OCI-LY1 (cell line): ENCODE measurements at regions not wholly inside any gene's neighbourhood (a gene's known extent, or its start where the extent isn't known, plus 50 kb on each side); places are given as distances from the start of the nearest gene placed in this dataset.

Experiments
- H2AFZ ChIP-seq: fragments of 200-600 bp; sonication (generic), shearing (Covaris generic); 2 replicates; pipeline ENCODE4 v1.6.0; 2014; ENCODE audit warnings: antibody characterized with exemption, mild to moderate bottlenecking, low read length
- H3F3A ChIP-seq: fragments of 200-600 bp; sonication (generic), shearing (Covaris generic); 2 replicates; pipeline ENCODE4 v1.6.0; 2014; ENCODE audit warnings: mild to moderate bottlenecking, antibody characterized with exemption, low read length, moderate library complexity; ENCODE audit not compliant: insufficient read depth
- H3K27ac ChIP-seq: fragments of 200-600 bp; sonication (generic); 2 replicates; pipeline ENCODE4 v1.5.1; 2014; ENCODE audit warnings: low read length, mixed run types, mild to moderate bottlenecking, low read depth; ENCODE audit not compliant: poor library complexity, severe bottlenecking
- H3K27me3 ChIP-seq: fragments of 200-600 bp; sonication (generic); 2 replicates; pipeline ENCODE4 v1.6.0; 2014; ENCODE audit warnings: antibody characterized with exemption, mild to moderate bottlenecking, low read length, moderate library complexity; ENCODE audit not compliant: insufficient read depth
- H3K36me3 ChIP-seq: fragments of 200-600 bp; sonication (generic); 2 replicates; pipeline ENCODE4 v1.6.1; 2014; ENCODE audit warnings: mild to moderate bottlenecking, antibody characterized with exemption, low read length, moderate library complexity, mixed read lengths; ENCODE audit not compliant: insufficient read depth
- H3K4me1 ChIP-seq: fragments of 200-600 bp; sonication (generic); 2 replicates; pipeline ENCODE4 v1.5.1; 2014; ENCODE audit warnings: mild to moderate bottlenecking, low read length, moderate library complexity; ENCODE audit not compliant: insufficient read depth, severe bottlenecking
- H3K4me2 ChIP-seq: fragments of 200-600 bp; sonication (generic), shearing (Covaris generic); 2 replicates; pipeline ENCODE4 v1.6.1; 2014; ENCODE audit warnings: low read length
- H3K4me3 ChIP-seq: fragments of 200-600 bp; sonication (generic); 2 replicates; pipeline ENCODE4 v1.5.1; 2014; ENCODE audit warnings: low read length, low read depth, mild to moderate bottlenecking, mixed read lengths; ENCODE audit not compliant: poor library complexity, severe bottlenecking
- H3K79me2 ChIP-seq: fragments of 200-600 bp; shearing (Covaris generic); 2 replicates; pipeline ENCODE4 v1.6.1; 2016; ENCODE audit warnings: mixed run types, low read length, mixed read lengths; ENCODE audit not compliant: insufficient read depth
- H3K9ac ChIP-seq: fragments of 200-600 bp; sonication (generic), shearing (Covaris generic); 2 replicates; pipeline ENCODE4 v1.6.1; 2014; ENCODE audit warnings: mild to moderate bottlenecking, low read length, mixed read lengths
- H3K9me2 ChIP-seq: fragments of 200-600 bp; sonication (generic), shearing (Covaris generic); 2 replicates; pipeline ENCODE4 v1.6.1; 2014; ENCODE audit warnings: low read depth, mild to moderate bottlenecking, low read length, mixed read lengths
- H3K9me3 ChIP-seq: fragments of 200-600 bp; shearing (Covaris generic); 2 replicates; pipeline ENCODE4 v1.6.1; 2014; ENCODE audit warnings: low read length, mixed read lengths
- H4K20me1 ChIP-seq: fragments of 200-600 bp; sonication (generic), shearing (Covaris generic); 2 replicates; pipeline ENCODE4 v1.6.0; 2016; ENCODE audit warnings: mild to moderate bottlenecking, low read length; ENCODE audit not compliant: insufficient read depth
- CTCF ChIP-seq: fragments of 200-600 bp; sonication (generic), shearing (Covaris generic); IDR thresholded peaks from 2 replicates; pipeline ENCODE4 v1.5.1; 2017; ENCODE audit warnings: mild to moderate bottlenecking, antibody characterized with exemption, low read length, moderate library complexity, mixed read lengths
- EZH2 ChIP-seq: fragments of 200-600 bp; sonication (generic), shearing (Covaris generic); IDR thresholded peaks from 2 replicates; pipeline ENCODE4 v1.8.0; 2017; ENCODE audit warnings: borderline replicate concordance, mixed run types, mild to moderate bottlenecking, antibody characterized with exemption, low read length, moderate library complexity, mixed read lengths

GRCh38 chr5:155885199-155885598, 441.8 kb upstream of the SGCD start:
- Histone ChIP-seq H3K36me3 (no peaks in the 10 kb centered on the region), H3K79me2 (no peaks in the 10 kb centered on the region), H3K9ac (no peak overlapping the region), H3K9me2 (no peaks in the 10 kb centered on the region), H3K4me3 (no peak overlapping the region), H3K27ac (no peak overlapping the region), H4K20me1 (no peaks in the 10 kb centered on the region), H3F3A (no peaks in the 10 kb centered on the region), H2AFZ (no peak overlapping the region), H3K27me3 (no peaks in the 10 kb centered on the region), H3K4me1 (no peaks in the 10 kb centered on the region), H3K9me3 (no peaks in the 10 kb centered on the region), H3K4me2 (no peak overlapping the region)
- TF ChIP-seq EZH2, result no peak
- no peak for TF ChIP-seq CTCF

- Histone ChIP-seq H3K36me3 (no peaks in the 10 kb centered on the region), H3K9me2 (no peaks in the 10 kb centered on the region), H3K27ac (no peak overlapping the region), H3K27me3 (no peaks in the 10 kb centered on the region), H3K4me1 (no peaks in the 10 kb centered on the region), H3K79me2 (no peaks in the 10 kb centered on the region), H3K4me2 (no peak overlapping the region), H2AFZ (no peak overlapping the region), H3K4me3 (no peak overlapping the region), H4K20me1 (no peaks in the 10 kb centered on the region), H3K9me3 (no peaks in the 10 kb centered on the region), H3K9ac (no peak overlapping the region), H3F3A (no peaks in the 10 kb centered on the region)
- TF ChIP-seq EZH2, result no peak
- no peak for TF ChIP-seq CTCF
Measured at GRCh38 chr5:155886311-155887031, 440.5 kb upstream of the SGCD start.

GRCh38 chr5:155895484-155895883, 431.5 kb upstream of the SGCD start:
- H4K20me1 ChIP-seq, result no peaks in the 10 kb centered on the region
- no peak overlapping the region for H3K9ac ChIP-seq
- TF ChIP-seq EZH2 (no peak), CTCF (no peak)
- no peak overlapping the region for H2AFZ ChIP-seq
- H3K27me3 ChIP-seq, result no peaks in the 10 kb centered on the region
- H3K27ac ChIP-seq, result no peak overlapping the region
- no peaks in the 10 kb centered on the region for H3K9me2 ChIP-seq
- H3K4me3 ChIP-seq, result no peak overlapping the region
- no peaks in the 10 kb centered on the region for H3K4me1 ChIP-seq
- no peak overlapping the region for H3K4me2 ChIP-seq
- H3K79me2 ChIP-seq, result no peaks in the 10 kb centered on the region
- no peaks in the 10 kb centered on the region for H3K9me3 ChIP-seq
- H3F3A ChIP-seq, result no peaks in the 10 kb centered on the region
- H3K36me3 ChIP-seq, result no peaks in the 10 kb centered on the region
